ENCODE measurements at regions not wholly inside any gene's neighbourhood (a gene's known extent, or its start where the extent isn't known, plus 50 kb on each side); places are given as distances from the start of the nearest gene placed in this dataset.

GRCh38 chr15:93288728-93289294 is 199.8 kb upstream of the RGMA start:
- SMC1A ChIA-PET (ENCODE audit: uncharacterized antibody, unreplicated experiment), result no interaction called here
- ATAC-seq (no peak), FAIRE-seq (no peak), DNase-seq (ENCODE audit: low read depth, low spot score) (no peak)
- in situ Hi-C loops (cut with MboI), result no loop called here
- Histone ChIP-seq H3K9me3 (replicated peaks; ENCODE audit: control insufficient read depth, insufficient read depth, low read length) (no peaks in the 10 kb centered on the region), H3K9ac (ENCODE audit: control insufficient read depth, insufficient read depth, low read length) (no peak overlapping the region), H3K27me3 (replicated peaks in 1 of 2; ENCODE audit: control insufficient read depth in 2 of 2, insufficient read depth in 2 of 2, low read length in 1 of 2) (0 out of 4 replicates have a peak, but pooled peaks cover 0 to 1% of the 10 kb centered on the region in 2 experiments), H3K4me2 (ENCODE audit: control insufficient read depth, insufficient read depth) (no peak overlapping the region), H3K36me3 (ENCODE audit: control insufficient read depth in 2 of 2, insufficient read depth in 2 of 2, low read length in 1 of 2) (no peaks in the 10 kb centered on the region), H3K27ac (ENCODE audit: control insufficient read depth, insufficient read depth) (no peak overlapping the region), H3K4me3 (no peak overlapping the region), H3K4me1 (ENCODE audit: control insufficient read depth, insufficient read depth, low read length) (no peaks in the 10 kb centered on the region), H4K20me1 (ENCODE audit: control insufficient read depth, insufficient read depth) (no peaks in the 10 kb centered on the region), H3K79me2 (ENCODE audit: control insufficient read depth, insufficient read depth, low read length) (no peaks in the 10 kb centered on the region), H2AFZ (ENCODE audit: control insufficient read depth, low read depth, low read length) (no peak overlapping the region)
- 14% methylated on average over 9 of the region's 9 CpGs for WGBS (ENCODE audit: insufficient coverage, insufficient replicate concordance, low lambda C conversion rate, missing lambda C conversion rate)
- intact Hi-C loops (cut with micrococcal nuclease; ENCODE audit: unreplicated experiment), result no loop called here
- CTCF ChIA-PET, result no interaction called here
- BruUV-seq (replicated peaks), result no TSS peak
- TF ChIP-seq RUNX3 (IDR thresholded peaks at IDR 0.05; ENCODE audit: low read length) (no peak), HCFC1 (IDR thresholded peaks at IDR 0.05; ENCODE audit: low read length) (no peak), POLR2AphosphoS5 (IDR thresholded peaks at IDR 0.05; ENCODE audit: low read length) (no peak), ZNF217 (IDR thresholded peaks at IDR 0.05) (no peak), CEBPB (IDR thresholded peaks at IDR 0.05; ENCODE audit: borderline replicate concordance in 1 of 2, low read depth in 2 of 2, low read length in 2 of 2) (no peak), SMAD5 (IDR thresholded peaks at IDR 0.05; ENCODE audit: low read depth) (no peak), EP300 (IDR thresholded peaks at IDR 0.05; ENCODE audit: borderline replicate concordance in 1 of 2, control insufficient read depth in 1 of 2, low read depth in 2 of 2, low read length in 2 of 2) (no peak), PAX5 (IDR thresholded peaks at IDR 0.05; ENCODE audit: borderline replicate concordance, low read depth, low read length) (no peak)
- RAD21 ChIA-PET (ENCODE audit: unreplicated experiment), result interaction anchor here (0.6 kb wide), 1 partner anchor 32 kb away, joined by 3 read pairs; no protein-coding TSS in a partner anchor
- POLR2A ChIA-PET, result no interaction called here

- Histone ChIP-seq H4K20me1 (ENCODE audit: control insufficient read depth, insufficient read depth) (no peaks in the 10 kb centered on the region), H3K4me3 (no peak overlapping the region), H3K4me2 (ENCODE audit: control insufficient read depth, insufficient read depth) (no peak overlapping the region), H3K36me3 (ENCODE audit: control insufficient read depth in 2 of 2, insufficient read depth in 2 of 2, low read length in 1 of 2) (no peaks in the 10 kb centered on the region), H3K9ac (ENCODE audit: control insufficient read depth, insufficient read depth, low read length) (no peak overlapping the region), H3K27me3 (replicated peaks in 1 of 2; ENCODE audit: control insufficient read depth in 2 of 2, insufficient read depth in 2 of 2, low read length in 1 of 2) (0 out of 4 replicates have a peak, but pooled peaks cover 0 to 1% of the 10 kb centered on the region in 2 experiments), H3K27ac (ENCODE audit: control insufficient read depth, insufficient read depth) (no peak overlapping the region), H2AFZ (ENCODE audit: control insufficient read depth, low read depth, low read length) (no peak overlapping the region), H3K79me2 (ENCODE audit: control insufficient read depth, insufficient read depth, low read length) (no peaks in the 10 kb centered on the region), H3K9me3 (replicated peaks; ENCODE audit: control insufficient read depth, insufficient read depth, low read length) (no peaks in the 10 kb centered on the region), H3K4me1 (ENCODE audit: control insufficient read depth, insufficient read depth, low read length) (no peaks in the 10 kb centered on the region)
- ChIA-PET RAD21 (ENCODE audit: unreplicated experiment) (no interaction called here), SMC1A (ENCODE audit: uncharacterized antibody, unreplicated experiment) (no interaction called here), POLR2A (no interaction called here), CTCF (no interaction called here)
- intact Hi-C loops (cut with micrococcal nuclease; ENCODE audit: unreplicated experiment), result no loop called here
- TF ChIP-seq HDAC2 (IDR thresholded peaks at IDR 0.05) (no peak), USF2 (IDR thresholded peaks at IDR 0.05; ENCODE audit: borderline replicate concordance, low read depth, low read length) (no peak), NFXL1 (IDR thresholded peaks at IDR 0.05; ENCODE audit: borderline replicate concordance) (no peak), ESRRA (IDR thresholded peaks at IDR 0.05; ENCODE audit: low read length) (no peak), ZNF24 (IDR thresholded peaks at IDR 0.05) (no peak), RUNX3 (IDR thresholded peaks at IDR 0.05; ENCODE audit: low read length) (no peak), STAT1 (conservative IDR thresholded peaks at IDR 0.05) (no peak), HDGF (IDR thresholded peaks at IDR 0.05) (no peak)
- 82% methylated on average over 1 of the region's 1 CpG for WGBS (ENCODE audit: insufficient coverage, insufficient replicate concordance, low lambda C conversion rate, missing lambda C conversion rate)
- in situ Hi-C loops (cut with MboI), result no loop called here
- BruUV-seq (replicated peaks), result no TSS peak
- no peak for ATAC-seq
- no peak for FAIRE-seq
- DNase-seq (ENCODE audit: low read depth, low spot score), result no peak
Measured at GRCh38 chr15:93286446-93286845, 197.4 kb upstream of the RGMA start.

Data from GM12878 (cell line).